ENCODE measurements at regions not wholly inside any gene's neighbourhood (a gene's known extent, or its start where the extent isn't known, plus 50 kb on each side); places are given as distances from the start of the nearest gene placed in this dataset.
A peak's percentile ranks its signal among the peaks of the same experiment; 100 is the strongest.
"Not testable (repeated sequence)": the region's sequence is repeated elsewhere in the genome, so short reads cannot be mapped to it uniquely, and the experiment has no call there.

- peak; percentile 38 for TF ChIP-seq CTCF (IDR thresholded peaks at IDR 0.05; ENCODE audit: insufficient read depth, low read length, missing control alignments)
- CTCF ChIA-PET, result interaction anchor here (1.1 kb wide), 1 partner anchor 1076 kb away, joined by 3 read pairs; no protein-coding TSS in a partner anchor
- POLR2A ChIA-PET, result no interaction called here
- H3K4me3 ChIP-seq (ENCODE audit: low read depth, low read length), result no peak overlapping the region
- no peak for DNase-seq (ENCODE audit: low read depth, low spot score)
These were observed 582.4 kb upstream of the RAB6C start for GRCh38 chr2:129396980-129397599.

- DNase-seq (ENCODE audit: low read depth, low spot score), result no peak
- no peak for TF ChIP-seq CTCF (IDR thresholded peaks at IDR 0.05; ENCODE audit: insufficient read depth, low read length, missing control alignments)
- no peak overlapping the region for H3K4me3 ChIP-seq (ENCODE audit: low read depth, low read length)
- ChIA-PET CTCF (no interaction called here), POLR2A (no interaction called here)
These were observed 578.6 kb upstream of the RAB6C start for GRCh38 chr2:129400826-129401225.

- no peak overlapping the region for H3K4me3 ChIP-seq (ENCODE audit: low read depth, low read length)
- no peak for DNase-seq (ENCODE audit: low read depth, low spot score)
- POLR2A ChIA-PET, result no interaction called here
- CTCF ChIA-PET, result no interaction called here
- no peak for TF ChIP-seq CTCF (IDR thresholded peaks at IDR 0.05; ENCODE audit: insufficient read depth, low read length, missing control alignments)
These were observed 577.4 kb upstream of the RAB6C start for GRCh38 chr2:129402076-129402475.

GRCh38 chr2:129404000-129404685, 575.3 kb upstream of the RAB6C start:
- CTCF ChIA-PET, result no interaction called here
- TF ChIP-seq CTCF (IDR thresholded peaks at IDR 0.05; ENCODE audit: insufficient read depth, low read length, missing control alignments), result no peak
- POLR2A ChIA-PET, result no interaction called here
- H3K4me3 ChIP-seq (ENCODE audit: low read depth, low read length), result no peak overlapping the region
- no peak for DNase-seq (ENCODE audit: low read depth, low spot score)

GRCh38 chr2:129408570-129408969, 570.9 kb upstream of the RAB6C start:
- H3K4me3 ChIP-seq (ENCODE audit: low read depth, low read length), result no peak overlapping the region
- POLR2A ChIA-PET, result no interaction called here
- no peak for TF ChIP-seq CTCF (IDR thresholded peaks at IDR 0.05; ENCODE audit: insufficient read depth, low read length, missing control alignments)
- DNase-seq (ENCODE audit: low read depth, low spot score), result no peak
- CTCF ChIA-PET, result no interaction called here

- CTCF ChIA-PET; POLR2A ChIA-PET; H3K4me3 ChIP-seq (ENCODE audit: low read depth, low read length); DNase-seq (ENCODE audit: low read depth, low spot score): not testable (repeated sequence)
These were observed 562.4 kb upstream of the RAB6C start for GRCh38 chr2:129417041-129417440.

GRCh38 chr2:129422028-129422427, 557.4 kb upstream of the RAB6C start:
- ChIA-PET POLR2A (no interaction called here), CTCF (no interaction called here)
- DNase-seq (ENCODE audit: low read depth, low spot score), result no peak
- no peak overlapping the region for H3K4me3 ChIP-seq (ENCODE audit: low read depth, low read length)
- no peak for TF ChIP-seq CTCF (IDR thresholded peaks at IDR 0.05; ENCODE audit: insufficient read depth, low read length, missing control alignments)

Data from AG04449 (cell line).